Left forelimb (tissue), 1 donor: ENCODE measurements at regions not wholly inside any gene's neighbourhood (a gene's known extent, or its start where the extent isn't known, plus 50 kb on each side); places are given as distances from the start of the nearest gene placed in this dataset.

ENCODE experiments used
- DNase-seq: peaks from one replicate; pipeline ENCODE4 v3.0.0-alpha.2; 2018; ENCODE audit warnings: low spot score

GRCh38 chr2:18651842-18652774, 62.7 kb upstream of the NT5C1B start:
- no peak for DNase-seq

- DNase-seq, result no peak
These were observed 60.9 kb upstream of the NT5C1B start for GRCh38 chr2:18650221-18650620.

GRCh38 chr2:18649502-18650135, 60.2 kb upstream of the NT5C1B start:
- no peak for DNase-seq

GRCh38 chr2:18648161-18648560, 58.8 kb upstream of the NT5C1B start:
- no peak for DNase-seq

GRCh38 chr2:18647731-18648130, 58.4 kb upstream of the NT5C1B start:
- no peak for DNase-seq

- no peak for DNase-seq
These were observed 55.9 kb upstream of the NT5C1B start for GRCh38 chr2:18645315-18645714.

- no peak for DNase-seq
These were observed 54.7 kb upstream of the NT5C1B start for GRCh38 chr2:18644115-18644462.

- DNase-seq, result no peak
These were observed 54.2 kb upstream of the NT5C1B start for GRCh38 chr2:18643326-18644114.

- no peak for DNase-seq
These were observed 52.5 kb upstream of the NT5C1B start for GRCh38 chr2:18641823-18642222.

GRCh38 chr2:18639756-18640453, 50.5 kb upstream of the NT5C1B start:
- DNase-seq, result no peak
